Astrocyte of the cerebellum (primary cell): ENCODE measurements at regions not wholly inside any gene's neighbourhood (a gene's known extent, or its start where the extent isn't known, plus 50 kb on each side); places are given as distances from the start of the nearest gene placed in this dataset.

Experiments used
- DNase-seq: peaks from one replicate; pipeline ENCODE4 v3.0.0-alpha.2; 2011; ENCODE audit warnings: low read depth
- H3K4me3 ChIP-seq: 2 replicates; pipeline ENCODE4 v1.5.1; 2011; ENCODE audit warnings: mild to moderate bottlenecking, low read depth, low read length, moderate library complexity
- CTCF ChIP-seq: IDR thresholded peaks from 2 replicates; pipeline ENCODE4 v1.5.1; 2012; ENCODE audit warnings: low read length, low read depth, moderate library complexity, mild to moderate bottlenecking; ENCODE audit errors: missing control alignments
- in situ Hi-C: cut with HindIII; loops from 2 replicates; pipeline ENCODE4 v1.10.0; 2017; ENCODE audit warnings: low sequenced_read_pairs

- no peak for DNase-seq
- TF ChIP-seq CTCF: no peak
- in situ Hi-C loops: loop anchor here (25.0 kb wide), 2 partner anchors 187 to 437 kb away; partner anchors contain the start of gene KCNJ5
- no peak overlapping the region for H3K4me3 ChIP-seq
Observed at GRCh38 chr11:129324533-129325175, 51.0 kb upstream of the BARX2 start.

- no peak for TF ChIP-seq CTCF
- DNase-seq: no peak
- no peak overlapping the region for H3K4me3 ChIP-seq
- in situ Hi-C loops: no loop called here
Observed at GRCh38 chr11:129323896-129324502, 51.6 kb upstream of the BARX2 start.

DNA sequence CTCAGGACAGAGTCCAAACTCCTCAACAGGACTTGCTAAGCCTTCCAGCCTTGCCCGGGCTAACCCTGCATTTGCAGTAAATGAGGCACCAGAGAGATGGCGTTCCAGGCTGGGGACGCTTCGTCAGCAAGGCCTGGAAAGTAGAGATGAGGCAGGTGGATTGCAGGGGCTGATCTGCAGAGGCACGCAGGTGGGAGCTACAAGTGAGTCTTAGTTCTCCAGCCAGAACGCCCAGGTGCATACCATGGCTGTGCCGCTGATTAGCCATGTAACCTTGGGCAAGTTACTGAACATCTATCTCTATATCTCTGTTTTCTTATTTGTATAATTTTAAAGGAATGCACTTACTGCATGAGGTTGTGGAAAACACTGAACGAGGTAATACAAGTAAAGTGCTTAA, 52.7 kb upstream of the BARX2 start:
- no peak for DNase-seq
- in situ Hi-C loops: no loop called here
- no peak for TF ChIP-seq CTCF

DNA sequence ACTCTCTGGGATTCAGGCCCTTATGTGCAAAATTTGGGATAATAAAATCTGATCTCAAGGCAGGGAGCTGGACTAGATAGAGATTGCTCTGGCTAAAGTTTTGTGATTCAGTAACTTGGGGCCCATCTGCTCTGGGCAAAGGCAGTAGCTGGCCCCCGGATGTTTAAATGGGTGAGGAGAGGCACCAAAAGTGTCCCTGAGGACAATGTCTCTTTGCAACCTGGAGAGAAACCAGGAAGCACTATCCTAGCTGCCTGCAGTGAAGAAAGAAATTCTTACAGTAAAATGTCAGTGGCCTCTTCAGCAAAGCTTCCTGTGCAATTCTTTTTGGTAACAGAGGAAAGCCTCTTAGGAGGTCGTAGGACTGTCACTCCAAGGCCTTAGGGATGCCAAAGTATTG, 54.6 kb upstream of the BARX2 start:
- in situ Hi-C loops: no loop called here
- TF ChIP-seq CTCF: no peak

More for the DNA sequence above, 52.7 kb upstream of the BARX2 start:
- no peak overlapping the region for H3K4me3 ChIP-seq

GRCh38 chr11:129320494-129320893, 55.2 kb upstream of the BARX2 start:
- DNase-seq: no peak
- in situ Hi-C loops: no loop called here
- TF ChIP-seq CTCF: no peak
- H3K4me3 ChIP-seq: no peak overlapping the region

More for the DNA sequence above, 54.6 kb upstream of the BARX2 start:
- no peak for DNase-seq
- no peak overlapping the region for H3K4me3 ChIP-seq

DNA sequence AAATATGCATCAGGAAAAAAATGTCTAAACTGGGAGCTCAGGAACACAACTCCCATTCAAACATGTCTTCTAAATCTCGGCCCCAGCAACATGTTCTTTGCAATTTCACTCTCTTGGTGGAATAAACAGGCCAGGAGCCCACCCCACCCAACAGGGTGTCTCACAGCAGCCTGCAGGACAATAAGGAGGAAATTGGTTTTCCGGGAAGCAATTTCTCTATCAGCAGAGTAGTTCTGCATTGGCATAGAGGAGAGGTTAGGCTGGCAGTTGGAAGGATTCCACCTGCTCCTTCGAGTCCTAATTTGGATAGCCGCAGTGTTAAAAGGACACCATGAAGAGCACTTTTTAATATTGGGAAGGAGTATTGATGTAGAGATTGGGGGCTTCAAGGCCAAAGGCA, 55.9 kb upstream of the BARX2 start:
- H3K4me3 ChIP-seq: no peak overlapping the region
- no peak for TF ChIP-seq CTCF
- no peak for DNase-seq
- in situ Hi-C loops: no loop called here
